GM21825 (cell line): ENCODE measurements at regions not wholly inside any gene's neighbourhood (a gene's known extent, or its start where the extent isn't known, plus 50 kb on each side); places are given as distances from the start of the nearest gene placed in this dataset.
"Not testable (repeated sequence)": the region's sequence is repeated elsewhere in the genome, so short reads cannot be mapped to it uniquely, and the experiment has no call there.

Source experiments
- ATAC-seq: cut with Tn5 transposase; IDR thresholded peaks from one replicate; pipeline ENCODE4 v1.9.1; 2021; ENCODE audit warnings: mild to moderate bottlenecking, moderate library complexity; ENCODE audit not compliant: unreplicated experiment

DNA sequence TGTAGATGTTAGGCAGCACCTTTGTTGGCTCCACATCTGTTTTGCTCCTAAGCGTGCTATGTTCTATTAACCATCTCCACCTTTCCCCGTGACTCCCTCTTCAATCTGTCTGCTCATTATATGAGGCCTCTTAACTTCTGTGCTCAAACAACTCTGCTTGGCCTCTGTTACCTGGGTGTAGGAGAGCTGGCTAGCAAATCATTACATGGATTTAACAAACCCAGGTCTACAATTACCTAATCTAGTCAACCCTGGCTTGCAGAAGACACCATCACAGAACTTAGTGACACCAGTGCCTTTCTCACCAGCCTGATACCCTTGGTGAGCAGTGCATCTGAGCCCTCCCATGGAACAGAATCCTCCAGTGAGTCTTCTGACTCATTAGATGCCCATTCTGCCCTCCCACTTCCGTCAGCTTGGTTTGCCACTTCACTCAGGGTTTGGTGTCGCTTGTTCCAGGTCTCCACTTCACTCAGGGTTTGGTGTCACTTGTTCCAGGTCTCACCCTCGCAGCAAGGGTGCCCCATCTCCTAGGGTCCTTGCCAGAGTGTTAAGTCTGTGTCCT, 92.0 kb upstream of the KIF26B start:
- no peak for ATAC-seq

DNA sequence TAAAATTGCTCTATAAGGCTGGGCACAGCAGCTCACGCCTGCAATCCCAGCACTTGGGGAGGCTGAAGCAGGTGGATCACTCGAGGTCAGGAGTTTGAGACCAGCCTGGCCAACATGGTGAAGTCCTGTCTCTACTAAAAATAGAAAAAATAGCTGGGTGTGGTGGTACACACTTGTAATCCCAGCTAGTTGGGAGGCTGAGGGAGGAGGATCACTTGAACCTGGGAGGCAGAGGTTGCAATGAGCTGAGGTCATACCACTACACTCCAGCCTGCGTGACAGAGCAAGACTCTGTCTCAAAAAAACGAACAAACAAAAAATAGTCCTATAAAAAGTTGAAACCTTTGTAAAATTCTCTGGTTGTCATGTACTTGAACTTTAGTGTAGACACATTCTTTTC, 93.0 kb upstream of the KIF26B start:
- ATAC-seq: not testable (repeated sequence)

DNA sequence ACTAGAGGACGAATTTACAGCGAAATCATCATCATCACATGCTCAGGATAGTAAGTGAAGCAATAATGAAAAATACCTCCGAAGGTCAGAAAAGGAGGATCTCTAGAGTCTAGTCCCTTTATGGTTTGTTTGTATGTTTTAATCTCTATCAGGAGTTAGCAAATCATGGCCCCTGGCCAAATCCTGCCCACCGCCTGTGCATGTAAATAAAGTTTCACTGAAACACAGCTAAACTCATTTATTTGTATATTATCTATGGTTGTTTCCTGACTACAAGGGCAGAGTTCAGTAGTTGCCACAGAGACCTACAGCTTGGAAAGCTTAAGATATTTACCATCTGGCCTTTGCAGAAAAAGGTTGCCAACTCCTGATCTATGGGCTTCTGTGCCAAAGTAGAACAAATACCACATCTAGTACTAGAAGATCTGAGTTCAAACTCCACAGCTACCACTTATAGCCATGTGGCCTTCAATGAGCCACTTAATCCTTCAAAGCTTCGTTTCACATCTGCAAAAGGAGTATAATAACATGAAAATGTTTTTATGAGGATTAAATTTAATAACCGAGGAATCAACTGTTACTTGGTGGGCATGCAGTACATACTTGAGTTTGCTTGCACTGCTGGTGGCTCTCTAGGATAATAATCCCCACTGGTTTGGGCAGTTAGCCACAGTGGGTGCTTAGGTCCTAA, 94.0 kb upstream of the KIF26B start:
- no peak for ATAC-seq

DNA sequence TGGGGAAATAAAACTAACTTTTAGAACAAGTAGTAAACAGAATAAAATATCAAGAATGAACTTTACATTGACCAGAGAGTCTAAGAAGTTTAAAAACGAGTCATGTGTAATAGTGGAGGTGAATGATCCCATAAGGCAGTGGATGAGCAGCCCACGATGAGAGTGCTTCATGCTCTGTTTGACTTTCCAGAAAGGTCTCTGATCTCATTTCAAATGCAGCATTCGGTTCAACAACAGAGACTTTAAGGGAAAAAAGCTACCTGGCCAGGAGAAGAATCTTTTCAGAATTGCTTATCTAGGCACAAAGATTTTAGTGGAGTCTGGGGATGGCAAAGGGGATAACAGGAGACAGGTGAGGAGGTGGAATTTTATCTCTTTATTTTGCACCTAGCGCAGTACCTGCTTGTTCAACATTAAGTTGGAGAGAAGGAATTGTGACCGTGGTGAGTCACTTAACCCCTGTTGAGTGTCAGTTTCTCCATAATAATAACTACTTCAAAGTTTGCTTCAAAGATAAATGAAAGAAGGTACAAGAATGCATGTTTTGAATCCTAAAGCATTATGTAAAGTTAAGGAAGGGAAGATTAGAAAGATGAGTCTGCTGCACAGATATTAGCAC, 94.9 kb upstream of the KIF26B start:
- no peak for ATAC-seq

DNA sequence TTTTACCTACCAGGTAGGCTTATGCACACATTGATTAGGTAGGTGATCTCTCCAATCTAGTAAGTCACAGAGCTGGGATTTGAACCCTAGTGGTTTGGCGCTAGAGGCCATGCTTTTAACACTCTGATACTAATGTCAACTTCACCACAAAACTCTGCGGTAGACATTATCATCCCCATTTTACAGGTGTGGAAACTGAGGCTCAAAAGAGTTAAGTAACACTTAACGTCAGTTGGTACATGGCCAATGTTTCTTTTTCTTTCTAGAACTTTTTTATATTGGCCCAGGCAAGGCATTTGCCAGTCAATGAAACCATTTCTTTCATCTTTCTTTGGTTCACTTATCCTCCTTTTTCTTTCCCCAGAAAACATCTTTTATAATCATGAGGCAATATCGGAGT, 95.9 kb upstream of the KIF26B start:
- no peak for ATAC-seq

DNA sequence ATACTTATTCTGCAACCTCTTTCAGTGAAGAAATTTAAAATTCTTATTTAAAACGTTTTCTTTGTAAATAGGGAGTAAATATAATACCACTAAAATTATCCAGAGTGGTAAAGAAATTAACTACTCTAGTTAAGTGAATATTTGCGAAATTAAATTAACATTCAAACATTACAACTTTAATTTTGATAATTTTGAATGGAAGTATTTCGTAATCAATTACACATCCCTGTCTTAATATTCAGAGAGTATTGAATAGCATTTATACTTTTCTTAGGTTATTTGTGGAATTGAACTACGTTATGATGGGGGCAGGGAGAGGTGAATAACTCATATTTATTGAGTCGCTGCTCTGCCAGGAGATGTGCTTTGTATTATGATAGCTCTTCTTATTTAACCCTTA, 96.3 kb upstream of the KIF26B start:
- ATAC-seq: no peak

DNA sequence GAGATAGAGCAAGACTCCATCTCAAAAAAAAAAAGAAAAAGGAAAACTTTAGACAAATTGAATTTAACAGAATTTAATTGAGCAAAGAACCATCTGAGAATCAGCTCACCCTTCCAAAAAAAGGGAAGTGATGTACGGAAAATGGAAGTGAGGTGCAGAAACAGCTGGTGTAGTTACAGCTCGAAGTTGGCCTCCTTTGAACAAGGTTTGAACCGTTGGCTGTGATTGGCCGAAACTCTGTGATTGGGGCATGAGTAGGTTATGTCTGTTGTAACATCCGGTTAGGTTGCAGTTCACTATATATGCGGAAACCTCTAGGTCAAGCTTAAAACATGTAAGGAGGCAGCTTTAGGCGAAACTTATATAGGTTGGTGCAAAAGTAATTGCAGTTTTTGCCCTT, 97.9 kb upstream of the KIF26B start:
- no peak for ATAC-seq

DNA sequence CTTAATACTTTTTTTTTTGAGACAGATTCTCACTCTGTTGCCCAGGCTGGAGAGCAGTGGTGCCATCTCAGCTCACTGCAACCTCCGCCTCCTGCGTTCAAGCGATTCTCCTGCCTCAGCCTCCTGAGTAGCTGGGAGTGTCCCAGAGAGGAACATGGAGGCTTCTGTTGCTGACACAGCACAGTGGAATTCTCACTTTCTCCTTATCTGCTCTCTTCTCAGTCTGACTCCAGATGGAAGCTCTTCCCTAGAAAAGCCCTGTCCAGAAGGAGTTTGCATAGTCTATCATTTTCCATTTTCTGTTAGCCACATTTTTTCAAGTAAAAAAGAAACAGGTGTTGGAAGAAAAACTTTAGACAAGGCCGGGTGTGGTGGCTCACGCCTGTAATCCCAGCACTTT, 98.5 kb upstream of the KIF26B start:
- not testable (repeated sequence) for ATAC-seq

DNA sequence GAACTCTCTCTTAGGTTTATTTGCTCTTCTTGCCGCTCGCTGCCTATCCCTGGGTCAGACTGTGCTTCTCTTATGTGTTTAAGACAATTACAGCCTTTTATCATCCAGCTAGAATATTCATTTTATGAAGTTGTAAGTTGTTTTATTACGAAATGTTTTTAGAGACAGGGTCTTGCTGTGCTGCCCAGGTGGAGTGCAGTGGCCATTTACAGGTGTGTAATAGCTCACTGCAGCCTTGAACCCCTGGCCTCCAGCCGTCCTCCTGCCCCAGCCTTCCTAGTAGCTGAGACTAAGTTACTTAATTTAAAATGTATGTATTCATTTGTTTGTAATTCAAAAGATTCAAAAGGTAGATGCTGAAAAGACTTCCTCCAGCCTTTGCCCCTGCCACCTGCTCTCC, 99.0 kb upstream of the KIF26B start:
- no peak for ATAC-seq

DNA sequence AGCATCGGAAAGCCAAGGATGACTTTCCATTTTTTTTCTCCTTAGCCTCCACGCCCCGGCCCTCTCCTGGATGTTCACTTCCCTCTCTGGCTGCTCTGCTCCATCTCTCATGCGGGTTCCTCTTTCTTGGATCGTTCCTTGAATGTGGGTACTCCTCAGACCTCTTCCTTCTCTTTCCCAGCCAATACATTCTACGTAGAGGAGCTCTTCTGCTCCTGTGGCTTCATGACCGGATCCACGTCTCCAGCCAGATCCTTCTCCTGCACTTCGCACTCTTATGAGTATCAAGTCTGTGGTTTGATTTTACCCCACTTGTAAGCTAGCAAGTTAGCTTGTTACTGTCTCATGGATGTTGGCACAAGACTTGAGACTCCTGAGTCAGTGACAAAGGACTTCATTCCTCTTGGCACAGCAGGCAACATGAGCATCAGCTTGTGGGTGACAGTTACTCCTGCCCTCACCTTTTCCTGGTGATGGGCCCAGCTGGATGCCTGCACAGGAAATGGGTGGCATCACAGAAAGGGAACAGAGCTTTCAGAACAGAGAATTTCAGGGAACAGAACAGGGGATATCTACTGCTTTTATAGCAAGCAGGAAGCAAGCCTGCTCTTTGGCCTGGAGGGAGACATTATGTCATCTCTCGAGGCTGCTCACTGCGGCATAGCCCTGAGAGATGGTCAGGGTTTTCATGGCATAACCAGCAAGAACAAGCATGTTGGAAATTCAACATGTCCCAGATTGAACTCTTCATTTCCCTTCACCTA, 100.1 kb upstream of the KIF26B start:
- no peak for ATAC-seq

DNA sequence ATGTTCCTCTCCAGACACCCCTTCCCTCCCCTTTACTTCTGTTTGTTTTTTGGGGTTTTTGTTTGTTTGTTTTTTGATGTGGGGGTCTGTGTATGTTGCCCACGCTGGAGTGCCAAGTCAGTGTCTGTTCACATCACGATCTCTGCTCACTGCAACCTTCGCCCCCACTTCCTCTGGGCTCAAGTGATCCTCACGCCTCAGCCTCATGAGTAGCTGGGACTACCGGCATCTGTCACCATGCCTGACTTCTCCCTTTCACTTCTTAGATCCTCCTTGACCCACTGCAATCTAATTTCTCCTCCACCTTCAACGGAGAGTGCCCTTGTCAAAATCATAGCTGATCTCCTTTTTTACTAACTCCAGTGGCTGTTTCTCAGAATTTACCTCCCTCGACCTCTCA, 100.7 kb upstream of the KIF26B start:
- no peak for ATAC-seq

DNA sequence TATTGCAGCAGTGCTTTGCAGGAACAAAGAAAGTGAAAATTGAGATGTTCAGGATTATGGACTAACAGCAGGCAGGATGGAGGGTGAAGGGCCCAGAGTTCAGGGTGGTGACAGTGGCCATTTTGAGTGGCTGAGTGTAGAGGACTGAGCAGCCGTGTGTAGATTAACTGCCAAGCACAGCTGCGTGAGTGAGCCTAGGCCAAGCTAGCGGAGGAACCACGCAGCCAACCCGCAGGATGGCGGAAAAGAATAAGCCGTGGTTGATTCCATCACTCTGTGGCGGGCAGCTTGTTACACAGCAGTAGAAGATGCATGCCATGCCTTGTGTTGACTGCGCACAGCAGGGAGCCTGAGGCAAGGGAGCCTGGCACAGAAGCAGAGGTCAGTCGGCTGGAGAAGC, 102.5 kb upstream of the KIF26B start:
- ATAC-seq: no peak

DNA sequence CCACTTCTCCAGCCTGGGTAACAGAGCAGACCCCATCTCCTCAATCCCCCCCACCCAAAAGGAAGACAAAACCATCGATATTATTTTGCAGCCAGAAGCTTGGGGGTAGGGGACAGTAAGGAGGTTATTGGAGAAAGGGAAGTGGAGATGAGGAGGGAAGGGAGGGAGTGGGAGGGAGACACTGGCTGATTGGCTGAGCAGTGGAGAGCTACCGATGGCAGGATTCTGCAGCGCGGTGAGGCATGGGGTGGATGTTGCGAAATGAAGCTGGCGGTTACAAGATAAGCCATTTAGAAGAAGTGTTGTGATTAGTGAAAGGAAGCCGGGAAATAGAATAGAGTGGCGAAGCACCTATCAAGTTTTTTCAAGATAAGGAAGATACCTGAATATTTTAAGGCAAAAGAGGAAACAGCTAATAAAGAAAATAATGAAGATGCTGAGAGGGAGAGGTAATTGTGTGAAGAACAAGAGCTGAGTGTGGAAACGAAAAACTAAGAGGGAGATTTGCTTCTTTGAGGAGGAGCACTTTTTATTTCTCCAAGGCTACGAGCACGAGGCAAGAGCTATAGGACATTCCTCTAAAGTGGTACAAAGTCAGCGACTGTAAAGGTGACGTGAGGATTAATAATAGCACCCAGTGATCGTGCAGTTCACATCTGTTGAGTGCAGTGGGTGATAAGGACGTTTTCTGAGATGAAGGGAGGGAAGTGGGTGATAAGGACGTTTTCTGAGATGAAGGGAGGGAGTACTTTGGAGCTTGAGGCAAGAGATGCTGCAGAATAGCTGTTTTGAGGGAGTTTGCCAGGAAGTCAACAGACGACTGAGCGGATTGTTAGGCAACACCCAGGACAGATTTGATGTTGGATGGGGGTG, 103.2 kb upstream of the KIF26B start:
- ATAC-seq: no peak

DNA sequence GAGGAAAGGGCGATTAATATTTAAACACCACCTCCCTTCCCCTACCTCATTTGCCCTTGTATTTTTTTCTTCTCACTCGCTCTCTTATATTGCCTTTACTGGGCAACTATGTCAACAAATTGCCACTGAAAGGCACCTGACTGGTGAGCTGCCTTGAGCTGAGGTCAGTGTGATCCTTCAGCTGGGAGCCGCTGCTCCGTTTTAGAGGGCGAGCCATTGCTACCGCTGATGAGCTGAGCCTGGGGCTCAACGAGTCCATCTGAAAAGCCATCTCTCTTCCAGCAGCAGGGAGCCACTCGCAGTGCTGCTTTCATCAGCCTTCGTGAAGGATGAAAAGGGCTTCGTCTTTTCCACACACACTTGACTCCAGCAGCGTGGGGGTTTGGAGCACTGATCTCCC, 108.0 kb upstream of the KIF26B start:
- ATAC-seq: no peak

DNA sequence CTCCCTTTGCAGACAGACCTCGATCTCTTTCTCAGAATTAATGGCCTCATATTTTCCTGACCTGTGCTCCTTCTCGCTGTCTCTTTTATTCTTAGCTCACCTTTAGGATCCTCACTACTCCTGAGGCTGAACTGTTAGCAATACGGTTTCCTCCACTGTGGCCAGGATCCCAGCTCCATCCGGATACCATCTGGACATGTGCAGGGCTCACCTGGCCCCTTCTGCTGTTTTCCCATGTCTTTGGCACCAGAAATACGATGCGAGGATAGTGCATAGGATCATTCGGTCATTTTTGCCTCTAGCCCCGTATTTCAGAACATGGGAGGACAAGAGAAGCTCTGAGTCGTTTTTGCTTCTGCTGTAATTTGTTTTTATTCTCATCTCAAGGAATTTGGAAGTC, 108.5 kb upstream of the KIF26B start:
- no peak for ATAC-seq

DNA sequence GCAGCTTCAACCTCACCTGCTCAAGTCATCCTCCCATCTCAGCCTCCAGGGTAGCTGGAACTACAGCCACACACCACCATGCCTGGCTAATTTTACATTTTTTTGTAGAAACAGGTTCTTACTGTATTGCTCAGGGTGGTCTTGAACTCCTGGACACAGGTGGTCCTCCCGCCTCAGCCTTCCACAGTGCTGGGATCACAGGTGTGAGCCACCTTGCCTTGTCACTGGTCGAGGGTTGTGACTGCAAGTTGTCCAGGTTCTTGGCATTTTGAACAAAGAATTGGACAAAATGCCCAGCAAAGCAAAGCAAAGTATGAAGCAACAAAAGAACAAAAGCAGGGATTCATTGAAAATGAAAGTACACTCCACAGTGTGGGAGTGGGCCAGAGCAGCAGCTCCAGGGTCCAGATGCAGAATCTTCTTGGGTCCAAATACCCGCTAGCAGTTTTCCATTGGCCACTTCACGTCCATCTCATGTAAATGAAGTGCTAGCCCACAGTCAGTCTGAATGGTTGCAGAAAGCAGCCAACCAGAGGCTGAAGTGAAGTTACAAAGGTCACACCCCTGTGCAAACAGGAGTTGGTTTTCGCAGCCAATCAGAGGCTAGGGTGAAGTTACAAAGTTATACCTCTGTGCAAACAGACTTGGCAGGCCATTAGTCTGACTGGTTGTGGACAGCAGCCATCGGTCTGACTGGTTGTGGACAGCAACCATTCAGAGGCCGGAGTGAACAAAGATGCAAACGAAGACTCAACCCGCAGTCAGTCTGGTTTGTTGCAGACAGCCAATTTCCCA, 109.5 kb upstream of the KIF26B start:
- no peak for ATAC-seq

DNA sequence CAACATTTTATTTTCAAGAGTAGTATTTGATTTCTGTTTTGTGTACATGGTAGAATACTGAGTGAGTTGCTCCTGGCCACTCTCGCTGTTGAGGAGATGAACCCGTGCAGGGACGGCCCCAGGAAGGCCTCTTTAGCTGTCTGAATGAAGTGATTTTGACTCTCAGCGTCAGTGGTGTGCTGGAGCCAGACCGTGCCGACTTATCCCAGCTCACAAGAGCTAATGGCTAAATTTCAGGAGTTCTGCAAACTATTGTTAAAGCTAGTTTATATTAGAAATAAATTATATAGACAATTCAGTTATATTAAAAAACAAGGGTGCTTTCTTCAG, 111.2 kb upstream of the KIF26B start:
- ATAC-seq: no peak

DNA sequence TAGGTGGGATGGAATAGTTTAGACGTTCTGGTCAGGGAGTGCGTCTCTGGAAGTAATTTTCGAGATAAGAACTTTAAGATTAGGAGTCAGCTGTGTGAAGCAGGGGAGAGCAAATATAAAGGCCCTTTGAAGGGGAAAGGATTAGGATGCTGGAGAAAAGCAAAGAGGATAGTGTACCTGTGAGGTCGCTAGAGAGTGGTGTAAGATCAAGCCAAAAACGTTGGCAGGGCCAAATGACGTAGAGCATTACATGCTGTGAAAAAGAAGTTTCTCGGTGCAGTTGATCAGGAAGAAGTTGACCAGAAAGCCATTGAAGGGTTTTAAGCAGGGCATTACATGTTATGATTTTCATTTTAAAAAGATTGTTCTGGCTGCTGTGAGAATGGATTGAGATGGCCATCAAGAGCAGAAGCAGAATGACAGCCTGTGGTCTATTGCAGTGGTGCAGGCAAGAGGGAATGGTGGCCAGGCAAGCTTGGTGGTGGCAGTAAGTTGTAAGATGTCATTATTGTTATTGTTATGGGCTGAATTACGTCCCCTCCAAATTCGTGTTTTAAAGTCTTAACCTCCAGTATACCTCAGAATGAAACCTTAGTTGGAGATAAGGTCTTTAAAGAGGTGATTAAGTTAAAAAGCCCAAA, 113.6 kb upstream of the KIF26B start:
- no peak for ATAC-seq

DNA sequence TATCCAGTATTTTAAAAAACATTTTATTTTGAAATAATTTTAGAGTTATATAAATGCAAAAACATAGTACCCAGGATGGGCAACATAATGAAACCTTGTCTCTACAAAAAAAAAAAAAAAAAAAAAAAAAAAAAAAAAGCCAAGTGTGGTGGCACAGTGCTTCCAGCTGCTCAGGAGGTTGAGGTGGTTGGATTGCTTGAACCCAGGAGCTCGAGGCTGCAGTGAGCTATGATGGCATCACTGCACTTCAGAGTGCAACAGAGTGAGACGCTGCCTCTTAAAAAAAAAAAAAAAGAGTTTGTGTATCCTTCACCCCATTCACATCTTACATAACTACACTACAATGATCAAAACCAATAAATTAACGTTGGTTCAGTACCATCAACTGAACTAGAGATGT, 115.6 kb upstream of the KIF26B start:
- no peak for ATAC-seq

DNA sequence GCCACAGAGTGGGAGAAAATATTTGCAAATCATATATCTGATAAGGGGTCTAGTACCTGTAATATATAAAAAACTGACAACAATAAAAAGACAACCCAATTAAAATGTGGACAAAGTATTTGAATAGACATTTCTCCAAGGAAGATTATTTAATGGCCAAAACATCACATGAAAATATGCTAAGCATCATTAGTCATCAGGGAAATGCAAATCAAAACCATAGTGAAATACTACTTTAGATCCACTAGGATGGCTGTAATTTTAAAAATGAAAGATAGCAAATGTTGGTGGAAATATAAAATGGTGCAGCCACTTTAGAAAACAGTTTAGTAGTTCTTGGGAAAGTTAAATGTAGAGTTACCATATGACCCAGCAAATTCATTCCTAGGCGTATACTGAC, 118.7 kb upstream of the KIF26B start:
- no peak for ATAC-seq
